Fibroblast of lung (primary cell): ENCODE measurements at regions not wholly inside any gene's neighbourhood (a gene's known extent, or its start where the extent isn't known, plus 50 kb on each side); places are given as distances from the start of the nearest gene placed in this dataset.

Experiments used
- DNase-seq, 2 donors: peaks; one replicate each; pipeline versions ENCODE4 v3.0.0 to v3.0.0-alpha.2; 2010; ENCODE audit warnings: low read depth in 2 of 2
- H2AFZ ChIP-seq: 2 replicates; pipeline ENCODE4 v1.5.1; 2012; ENCODE audit warnings: low read length, control low read depth, inconsistent platforms
- H3K27ac ChIP-seq: 2 replicates; pipeline ENCODE4 v1.5.1; 2011; ENCODE audit warnings: low read length, control low read depth; ENCODE audit not compliant: insufficient read depth
- H3K27me3 ChIP-seq: 2 replicates; pipeline ENCODE4 v1.5.1; 2011; ENCODE audit warnings: mild to moderate bottlenecking, low read length; ENCODE audit not compliant: control insufficient read depth, insufficient read depth
- H3K36me3 ChIP-seq: 2 replicates; pipeline ENCODE4 v1.5.1; 2011; ENCODE audit warnings: low read length; ENCODE audit not compliant: control insufficient read depth, insufficient read depth
- H3K4me1 ChIP-seq: 2 replicates; pipeline ENCODE4 v1.5.1; 2011; ENCODE audit warnings: low read length; ENCODE audit not compliant: control insufficient read depth, insufficient read depth; ENCODE audit errors: extremely low read depth
- H3K4me2 ChIP-seq: 2 replicates; pipeline ENCODE4 v1.5.1; 2011; ENCODE audit warnings: low read length, control low read depth; ENCODE audit not compliant: insufficient read depth; ENCODE audit errors: extremely low read depth
- H3K4me3 ChIP-seq, 4 experiments: fragments of 200-600 bp in 1 of 4; sonication (generic) in 1 of 4; replicated peaks in 1 of 4; 2 replicates each; pipeline ENCODE4 v1.5.1; 2011 to 2016; ENCODE audit warnings: low read length in 4 of 4, low read depth in 3 of 4, mild to moderate bottlenecking in 3 of 4, control low read depth in 2 of 4, inconsistent platforms in 1 of 4, mixed read lengths in 1 of 4; ENCODE audit not compliant: insufficient read depth in 1 of 4; ENCODE audit errors: control extremely low read depth in 1 of 4
- H3K79me2 ChIP-seq: 2 replicates; pipeline ENCODE4 v1.5.1; 2012; ENCODE audit warnings: mild to moderate bottlenecking, low read length, inconsistent platforms; ENCODE audit not compliant: control insufficient read depth, insufficient read depth
- H3K9ac ChIP-seq: 2 replicates; pipeline ENCODE4 v1.5.1; 2011; ENCODE audit warnings: mild to moderate bottlenecking, low read length, control low read depth; ENCODE audit not compliant: insufficient read depth
- H3K9me3 ChIP-seq: 2 replicates; pipeline ENCODE4 v1.5.1; 2012; ENCODE audit warnings: low read depth, low read length; ENCODE audit not compliant: control insufficient read depth, insufficient read depth
- H4K20me1 ChIP-seq: 2 replicates; pipeline ENCODE4 v1.5.1; 2011; ENCODE audit warnings: low read length; ENCODE audit not compliant: control insufficient read depth, insufficient read depth; ENCODE audit errors: extremely low read depth
- EZH2 ChIP-seq: IDR thresholded peaks from 2 replicates; pipeline ENCODE4 v1.5.1; 2012; ENCODE audit warnings: low read length, control low read depth, mild to moderate bottlenecking; ENCODE audit errors: missing control alignments
- TF ChIP-seq, protein P1 (sequence below), 2 donors: IDR thresholded peaks in 1 of 2; conservative IDR thresholded peaks in 1 of 2; 1 replicate in 1 of 2; 2 replicates in 1 of 2; pipeline ENCODE4 v1.5.1; 2011 to 2012; ENCODE audit warnings: low read length in 2 of 2, control low read depth in 1 of 2, inconsistent platforms in 1 of 2, low read depth in 1 of 2, mild to moderate bottlenecking in 1 of 2

DNA sequence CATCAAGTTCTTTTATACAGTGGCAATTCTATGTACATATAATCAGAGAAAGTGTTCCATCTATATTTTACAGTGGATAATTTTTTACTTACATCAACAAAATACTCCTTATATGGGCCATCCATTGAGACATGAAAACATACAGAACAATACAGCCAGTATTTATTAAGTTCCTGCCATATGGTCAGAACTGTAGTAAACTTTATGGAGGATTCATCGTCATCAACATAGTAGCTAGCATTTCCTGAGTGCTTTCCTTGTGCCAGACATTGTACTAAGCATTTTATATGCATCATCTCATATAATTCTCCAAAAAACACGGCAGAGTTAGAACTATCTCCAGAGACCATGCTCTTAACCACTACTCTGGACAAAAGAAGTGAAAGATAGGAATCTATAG, 170.1 kb downstream of the CEP135 start:
- no peak overlapping the region for H3K9ac ChIP-seq
- TF ChIP-seq, protein P1, sequence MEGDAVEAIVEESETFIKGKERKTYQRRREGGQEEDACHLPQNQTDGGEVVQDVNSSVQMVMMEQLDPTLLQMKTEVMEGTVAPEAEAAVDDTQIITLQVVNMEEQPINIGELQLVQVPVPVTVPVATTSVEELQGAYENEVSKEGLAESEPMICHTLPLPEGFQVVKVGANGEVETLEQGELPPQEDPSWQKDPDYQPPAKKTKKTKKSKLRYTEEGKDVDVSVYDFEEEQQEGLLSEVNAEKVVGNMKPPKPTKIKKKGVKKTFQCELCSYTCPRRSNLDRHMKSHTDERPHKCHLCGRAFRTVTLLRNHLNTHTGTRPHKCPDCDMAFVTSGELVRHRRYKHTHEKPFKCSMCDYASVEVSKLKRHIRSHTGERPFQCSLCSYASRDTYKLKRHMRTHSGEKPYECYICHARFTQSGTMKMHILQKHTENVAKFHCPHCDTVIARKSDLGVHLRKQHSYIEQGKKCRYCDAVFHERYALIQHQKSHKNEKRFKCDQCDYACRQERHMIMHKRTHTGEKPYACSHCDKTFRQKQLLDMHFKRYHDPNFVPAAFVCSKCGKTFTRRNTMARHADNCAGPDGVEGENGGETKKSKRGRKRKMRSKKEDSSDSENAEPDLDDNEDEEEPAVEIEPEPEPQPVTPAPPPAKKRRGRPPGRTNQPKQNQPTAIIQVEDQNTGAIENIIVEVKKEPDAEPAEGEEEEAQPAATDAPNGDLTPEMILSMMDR (conservative IDR thresholded peaks at IDR 0.05 in 1 of 2, IDR thresholded peaks at IDR 0.05 in 1 of 2; ENCODE audit: low read depth in 1 of 2, low read length in 2 of 2), result no peak
- TF ChIP-seq EZH2, result no peak
- no peak overlapping the region for H3K4me2 ChIP-seq
- H3K79me2 ChIP-seq, result no peaks in the 10 kb centered on the region
- H4K20me1 ChIP-seq, result no peaks in the 10 kb centered on the region
- no peak overlapping the region for H2AFZ ChIP-seq
- H3K27ac ChIP-seq, result no peak overlapping the region
- H3K9me3 ChIP-seq, result no peaks in the 10 kb centered on the region
- no peaks in the 10 kb centered on the region for H3K36me3 ChIP-seq
- no peak overlapping the region for H3K4me3 ChIP-seq
- DNase-seq, result no peak
- H3K27me3 ChIP-seq, result no peaks in the 10 kb centered on the region
- H3K4me1 ChIP-seq, result no peaks in the 10 kb centered on the region

DNA sequence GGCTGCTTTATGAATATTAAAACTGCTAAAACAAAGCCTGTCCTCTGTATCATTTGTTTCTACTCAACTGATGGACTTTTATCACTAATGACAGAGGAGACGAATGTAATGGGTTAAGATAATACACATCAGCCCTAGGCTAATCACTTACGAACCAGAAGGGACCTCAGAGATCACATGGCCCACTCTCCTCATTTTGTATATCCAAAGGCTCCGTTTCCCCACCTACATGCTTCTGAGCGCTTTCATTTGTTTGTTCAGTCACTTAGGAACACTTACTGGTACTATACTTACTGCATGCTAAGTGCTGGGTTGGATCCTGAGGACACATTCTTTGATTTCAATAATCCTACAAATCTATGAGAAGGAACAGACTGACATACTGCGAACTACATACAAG, 169.3 kb downstream of the CEP135 start:
- H4K20me1 ChIP-seq, result no peaks in the 10 kb centered on the region
- no peaks in the 10 kb centered on the region for H3K36me3 ChIP-seq
- no peak overlapping the region for H3K27ac ChIP-seq
- no peaks in the 10 kb centered on the region for H3K79me2 ChIP-seq
- H3K9me3 ChIP-seq, result no peaks in the 10 kb centered on the region
- no peak overlapping the region for H3K9ac ChIP-seq
- H3K4me1 ChIP-seq, result no peaks in the 10 kb centered on the region
- H3K4me3 ChIP-seq, result no peak overlapping the region
- H2AFZ ChIP-seq, result no peak overlapping the region
- no peak overlapping the region for H3K4me2 ChIP-seq
- H3K27me3 ChIP-seq, result no peaks in the 10 kb centered on the region
- TF ChIP-seq EZH2, result no peak
- TF ChIP-seq, protein P1 (conservative IDR thresholded peaks at IDR 0.05 in 1 of 2, IDR thresholded peaks at IDR 0.05 in 1 of 2; ENCODE audit: low read depth in 1 of 2, low read length in 2 of 2), result no peak
- no peak for DNase-seq

DNA sequence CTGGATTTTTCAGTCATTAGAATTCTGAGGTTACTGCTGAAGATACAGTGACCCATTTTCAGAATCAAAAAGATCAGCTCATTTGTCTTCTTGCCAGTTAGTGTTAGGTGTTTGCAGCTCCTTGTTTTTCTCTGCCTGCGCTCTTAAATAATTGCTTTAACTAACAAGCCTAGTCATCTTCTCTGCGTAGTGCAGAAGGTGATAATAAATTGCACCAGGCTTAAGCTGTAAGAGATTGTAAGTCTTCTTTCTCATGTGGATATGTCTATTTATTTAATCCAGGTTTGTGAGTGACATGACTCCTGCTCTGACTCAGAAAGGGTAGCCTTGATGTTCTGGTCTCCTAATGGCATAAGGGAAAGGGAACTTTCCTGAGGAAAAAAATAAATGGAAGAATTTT, 167.2 kb downstream of the CEP135 start:
- Histone ChIP-seq H3K4me1 (no peaks in the 10 kb centered on the region), H4K20me1 (no peaks in the 10 kb centered on the region), H3K9me3 (no peaks in the 10 kb centered on the region), H3K36me3 (no peaks in the 10 kb centered on the region), H2AFZ (no peak overlapping the region), H3K27me3 (no peaks in the 10 kb centered on the region), H3K9ac (no peak overlapping the region), H3K4me3 (no peak overlapping the region), H3K79me2 (no peaks in the 10 kb centered on the region), H3K4me2 (no peak overlapping the region), H3K27ac (no peak overlapping the region)
- no peak for DNase-seq
- TF ChIP-seq, protein P1 (conservative IDR thresholded peaks at IDR 0.05 in 1 of 2, IDR thresholded peaks at IDR 0.05 in 1 of 2; ENCODE audit: low read depth in 1 of 2, low read length in 2 of 2), result no peak
- no peak for TF ChIP-seq EZH2
